Glutamatergic neuron (in vitro differentiated cells): ENCODE measurements at regions not wholly inside any gene's neighbourhood (a gene's known extent, or its start where the extent isn't known, plus 50 kb on each side); places are given as distances from the start of the nearest gene placed in this dataset.
A peak's percentile ranks its signal among the peaks of the same experiment; 100 is the strongest.

Experiments
- DNase-seq: peaks from one replicate; pipeline ENCODE4 v3.0.0; 2022
- H3K27ac Mint-ChIP-seq: one replicate; pipeline ENCODE4 v1.8.0; 2020; ENCODE audit warnings: mild to moderate bottlenecking, mixed read lengths, inconsistent platforms; ENCODE audit not compliant: unreplicated experiment
- H3K27me3 Mint-ChIP-seq: one replicate; pipeline ENCODE4 v1.8.0; 2020; ENCODE audit warnings: mild to moderate bottlenecking, moderate library complexity, mixed read lengths, inconsistent platforms; ENCODE audit not compliant: unreplicated experiment
- H3K36me3 Mint-ChIP-seq: one replicate; pipeline ENCODE4 v1.8.0; 2020; ENCODE audit warnings: mild to moderate bottlenecking, mixed read lengths, inconsistent platforms; ENCODE audit not compliant: unreplicated experiment
- H3K4me1 Mint-ChIP-seq: one replicate; pipeline ENCODE4 v1.8.0; 2020; ENCODE audit warnings: mild to moderate bottlenecking, low read depth, mixed read lengths, inconsistent platforms; ENCODE audit not compliant: unreplicated experiment
- H3K4me3 Mint-ChIP-seq: one replicate; pipeline ENCODE4 v1.8.0; 2020; ENCODE audit warnings: mild to moderate bottlenecking, mixed read lengths, inconsistent platforms; ENCODE audit not compliant: unreplicated experiment
- H3K9me3 Mint-ChIP-seq: one replicate; pipeline ENCODE4 v1.8.0; 2020; ENCODE audit warnings: mild to moderate bottlenecking, moderate library complexity, mixed read lengths, inconsistent platforms; ENCODE audit not compliant: unreplicated experiment
- CTCF ChIP-seq: fragments of 200-600 bp; sonication (generic); IDR thresholded peaks from one replicate; pipeline ENCODE4 v1.5.0; 2021; ENCODE audit not compliant: partially characterized antibody, unreplicated experiment

GRCh38 chr4:186948361-186949242 lies 224.9 kb upstream of the FAT1 start:
- H3K27ac Mint-ChIP-seq: no peak overlapping the region
- peak; percentile 71 for DNase-seq
- H3K4me3 Mint-ChIP-seq: peak overlapping the region; percentile 10
- H3K9me3 Mint-ChIP-seq: no peaks in the 10 kb centered on the region
- H3K4me1 Mint-ChIP-seq: peaks cover 5% of the 10 kb centered on the region
- no peaks in the 10 kb centered on the region for H3K36me3 Mint-ChIP-seq
- no peak for TF ChIP-seq CTCF
- H3K27me3 Mint-ChIP-seq: peaks cover 2% of the 10 kb centered on the region

- H3K4me1 Mint-ChIP-seq: peaks cover 5% of the 10 kb centered on the region
- peaks cover 2% of the 10 kb centered on the region for H3K27me3 Mint-ChIP-seq
- no peak overlapping the region for H3K4me3 Mint-ChIP-seq
- TF ChIP-seq CTCF: no peak
- H3K9me3 Mint-ChIP-seq: no peaks in the 10 kb centered on the region
- DNase-seq: no peak
- no peaks in the 10 kb centered on the region for H3K36me3 Mint-ChIP-seq
- H3K27ac Mint-ChIP-seq: no peak overlapping the region
These were observed 226.2 kb upstream of the FAT1 start for GRCh38 chr4:186949847-186950246.

GRCh38 chr4:186952709-186953108 lies 229.1 kb upstream of the FAT1 start:
- peaks cover 5% of the 10 kb centered on the region for H3K4me1 Mint-ChIP-seq
- H3K27me3 Mint-ChIP-seq: no peaks in the 10 kb centered on the region
- no peak overlapping the region for H3K27ac Mint-ChIP-seq
- no peak overlapping the region for H3K4me3 Mint-ChIP-seq
- DNase-seq: no peak
- H3K9me3 Mint-ChIP-seq: no peaks in the 10 kb centered on the region
- no peak for TF ChIP-seq CTCF
- no peaks in the 10 kb centered on the region for H3K36me3 Mint-ChIP-seq

GRCh38 chr4:186953599-186954260 lies 230.1 kb upstream of the FAT1 start:
- Mint-ChIP-seq H3K4me1 (peaks cover 2% of the 10 kb centered on the region), H3K27me3 (no peaks in the 10 kb centered on the region)

More at GRCh38 chr4:186953599-186954260, 230.1 kb upstream of the FAT1 start:
- no peak for DNase-seq
- no peak for TF ChIP-seq CTCF
- Mint-ChIP-seq H3K36me3 (no peaks in the 10 kb centered on the region), H3K9me3 (no peaks in the 10 kb centered on the region), H3K27ac (no peak overlapping the region), H3K4me3 (no peak overlapping the region)
